ENCODE measurements at regions not wholly inside any gene's neighbourhood (a gene's known extent, or its start where the extent isn't known, plus 50 kb on each side); places are given as distances from the start of the nearest gene placed in this dataset.

GRCh38 chr7:109092268-109092667 lies 522.6 kb downstream of the DNAJB9 start:
- TF ChIP-seq, protein P1, sequence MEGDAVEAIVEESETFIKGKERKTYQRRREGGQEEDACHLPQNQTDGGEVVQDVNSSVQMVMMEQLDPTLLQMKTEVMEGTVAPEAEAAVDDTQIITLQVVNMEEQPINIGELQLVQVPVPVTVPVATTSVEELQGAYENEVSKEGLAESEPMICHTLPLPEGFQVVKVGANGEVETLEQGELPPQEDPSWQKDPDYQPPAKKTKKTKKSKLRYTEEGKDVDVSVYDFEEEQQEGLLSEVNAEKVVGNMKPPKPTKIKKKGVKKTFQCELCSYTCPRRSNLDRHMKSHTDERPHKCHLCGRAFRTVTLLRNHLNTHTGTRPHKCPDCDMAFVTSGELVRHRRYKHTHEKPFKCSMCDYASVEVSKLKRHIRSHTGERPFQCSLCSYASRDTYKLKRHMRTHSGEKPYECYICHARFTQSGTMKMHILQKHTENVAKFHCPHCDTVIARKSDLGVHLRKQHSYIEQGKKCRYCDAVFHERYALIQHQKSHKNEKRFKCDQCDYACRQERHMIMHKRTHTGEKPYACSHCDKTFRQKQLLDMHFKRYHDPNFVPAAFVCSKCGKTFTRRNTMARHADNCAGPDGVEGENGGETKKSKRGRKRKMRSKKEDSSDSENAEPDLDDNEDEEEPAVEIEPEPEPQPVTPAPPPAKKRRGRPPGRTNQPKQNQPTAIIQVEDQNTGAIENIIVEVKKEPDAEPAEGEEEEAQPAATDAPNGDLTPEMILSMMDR (IDR thresholded peaks at IDR 0.05; ENCODE audit: insufficient read depth, low read length) = no peak
- TF ChIP-seq POLR2AphosphoS5 (IDR thresholded peaks at IDR 0.05; ENCODE audit: low read depth) = no peak
- TF ChIP-seq, protein P2, sequence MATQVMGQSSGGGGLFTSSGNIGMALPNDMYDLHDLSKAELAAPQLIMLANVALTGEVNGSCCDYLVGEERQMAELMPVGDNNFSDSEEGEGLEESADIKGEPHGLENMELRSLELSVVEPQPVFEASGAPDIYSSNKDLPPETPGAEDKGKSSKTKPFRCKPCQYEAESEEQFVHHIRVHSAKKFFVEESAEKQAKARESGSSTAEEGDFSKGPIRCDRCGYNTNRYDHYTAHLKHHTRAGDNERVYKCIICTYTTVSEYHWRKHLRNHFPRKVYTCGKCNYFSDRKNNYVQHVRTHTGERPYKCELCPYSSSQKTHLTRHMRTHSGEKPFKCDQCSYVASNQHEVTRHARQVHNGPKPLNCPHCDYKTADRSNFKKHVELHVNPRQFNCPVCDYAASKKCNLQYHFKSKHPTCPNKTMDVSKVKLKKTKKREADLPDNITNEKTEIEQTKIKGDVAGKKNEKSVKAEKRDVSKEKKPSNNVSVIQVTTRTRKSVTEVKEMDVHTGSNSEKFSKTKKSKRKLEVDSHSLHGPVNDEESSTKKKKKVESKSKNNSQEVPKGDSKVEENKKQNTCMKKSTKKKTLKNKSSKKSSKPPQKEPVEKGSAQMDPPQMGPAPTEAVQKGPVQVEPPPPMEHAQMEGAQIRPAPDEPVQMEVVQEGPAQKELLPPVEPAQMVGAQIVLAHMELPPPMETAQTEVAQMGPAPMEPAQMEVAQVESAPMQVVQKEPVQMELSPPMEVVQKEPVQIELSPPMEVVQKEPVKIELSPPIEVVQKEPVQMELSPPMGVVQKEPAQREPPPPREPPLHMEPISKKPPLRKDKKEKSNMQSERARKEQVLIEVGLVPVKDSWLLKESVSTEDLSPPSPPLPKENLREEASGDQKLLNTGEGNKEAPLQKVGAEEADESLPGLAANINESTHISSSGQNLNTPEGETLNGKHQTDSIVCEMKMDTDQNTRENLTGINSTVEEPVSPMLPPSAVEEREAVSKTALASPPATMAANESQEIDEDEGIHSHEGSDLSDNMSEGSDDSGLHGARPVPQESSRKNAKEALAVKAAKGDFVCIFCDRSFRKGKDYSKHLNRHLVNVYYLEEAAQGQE (IDR thresholded peaks at IDR 0.05; ENCODE audit: insufficient replicate concordance, low read depth) = no peak

All from HL-60 (cell line).